ENCODE measurements at regions not wholly inside any gene's neighbourhood (a gene's known extent, or its start where the extent isn't known, plus 50 kb on each side); places are given as distances from the start of the nearest gene placed in this dataset.

GRCh38 chr14:84025106-84026012, 1504.6 kb upstream of the FLRT2 start:
- H3K4me3 ChIP-seq (ENCODE audit: low read depth in 1 of 2, low read length in 2 of 2), result no peak overlapping the region
- H3K9ac ChIP-seq (ENCODE audit: low read depth, low read length), result no peak overlapping the region
- H3K9me3 ChIP-seq (ENCODE audit: insufficient read depth, low read length, severe bottlenecking), result no peaks in the 10 kb centered on the region
- TF ChIP-seq EZH2 (IDR thresholded peaks at IDR 0.05; ENCODE audit: borderline replicate concordance, low read depth, low read length, severe bottlenecking), result no peak
- no peak for TF ChIP-seq CTCF (IDR thresholded peaks at IDR 0.05; ENCODE audit: borderline replicate concordance, extremely low read depth, low read length, poor library complexity, severe bottlenecking)
- no peaks in the 10 kb centered on the region for H3K79me2 ChIP-seq (ENCODE audit: insufficient read depth, low read length)
- no peaks in the 10 kb centered on the region for H3K27me3 ChIP-seq (ENCODE audit: insufficient read depth, low read length, poor library complexity)
- no peaks in the 10 kb centered on the region for H3K36me3 ChIP-seq (ENCODE audit: insufficient read depth, low read length)
- H3K4me1 ChIP-seq (ENCODE audit: insufficient read depth, low read length), result no peaks in the 10 kb centered on the region
- no peak overlapping the region for H3K27ac ChIP-seq (ENCODE audit: low read length)
- DNase-seq, result no peak
- ATAC-seq (ENCODE audit: insufficient read depth, low read depth), result no peak
- no peak overlapping the region for H3K4me2 ChIP-seq (ENCODE audit: insufficient read depth, low read length)
- no peak overlapping the region for H2AFZ ChIP-seq (ENCODE audit: low read depth, low read length)
- no peaks in the 10 kb centered on the region for H4K20me1 ChIP-seq (ENCODE audit: insufficient read depth, low read length)

- DNase-seq (no peak), ATAC-seq (ENCODE audit: insufficient read depth, low read depth) (no peak)
- Histone ChIP-seq H3K9ac (ENCODE audit: low read depth, low read length) (no peak overlapping the region), H4K20me1 (ENCODE audit: insufficient read depth, low read length) (no peaks in the 10 kb centered on the region), H3K27ac (ENCODE audit: low read length) (no peak overlapping the region), H3K4me3 (ENCODE audit: low read depth in 1 of 2, low read length in 2 of 2) (no peak overlapping the region), H3K4me1 (ENCODE audit: insufficient read depth, low read length) (no peaks in the 10 kb centered on the region), H3K4me2 (ENCODE audit: insufficient read depth, low read length) (no peak overlapping the region), H3K79me2 (ENCODE audit: insufficient read depth, low read length) (no peaks in the 10 kb centered on the region), H2AFZ (ENCODE audit: low read depth, low read length) (no peak overlapping the region), H3K9me3 (ENCODE audit: insufficient read depth, low read length, severe bottlenecking) (no peaks in the 10 kb centered on the region), H3K36me3 (ENCODE audit: insufficient read depth, low read length) (no peaks in the 10 kb centered on the region), H3K27me3 (ENCODE audit: insufficient read depth, low read length, poor library complexity) (no peaks in the 10 kb centered on the region)
- TF ChIP-seq EZH2 (IDR thresholded peaks at IDR 0.05; ENCODE audit: borderline replicate concordance, low read depth, low read length, severe bottlenecking) (no peak), CTCF (IDR thresholded peaks at IDR 0.05; ENCODE audit: borderline replicate concordance, extremely low read depth, low read length, poor library complexity, severe bottlenecking) (no peak)
Measured at GRCh38 chr14:84027351-84027750, 1502.6 kb upstream of the FLRT2 start.

- H3K9me3 ChIP-seq (ENCODE audit: insufficient read depth, low read length, severe bottlenecking), result no peaks in the 10 kb centered on the region
- no peak overlapping the region for H2AFZ ChIP-seq (ENCODE audit: low read depth, low read length)
- H3K4me2 ChIP-seq (ENCODE audit: insufficient read depth, low read length), result no peak overlapping the region
- no peak overlapping the region for H3K4me3 ChIP-seq (ENCODE audit: low read depth in 1 of 2, low read length in 2 of 2)
- no peak for DNase-seq
- H3K27ac ChIP-seq (ENCODE audit: low read length), result no peak overlapping the region
- TF ChIP-seq CTCF (IDR thresholded peaks at IDR 0.05; ENCODE audit: borderline replicate concordance, extremely low read depth, low read length, poor library complexity, severe bottlenecking) (no peak), EZH2 (IDR thresholded peaks at IDR 0.05; ENCODE audit: borderline replicate concordance, low read depth, low read length, severe bottlenecking) (no peak)
- H3K79me2 ChIP-seq (ENCODE audit: insufficient read depth, low read length), result no peaks in the 10 kb centered on the region
- no peak overlapping the region for H3K9ac ChIP-seq (ENCODE audit: low read depth, low read length)
- H4K20me1 ChIP-seq (ENCODE audit: insufficient read depth, low read length), result no peaks in the 10 kb centered on the region
- no peaks in the 10 kb centered on the region for H3K27me3 ChIP-seq (ENCODE audit: insufficient read depth, low read length, poor library complexity)
- ATAC-seq (ENCODE audit: insufficient read depth, low read depth), result no peak
- H3K36me3 ChIP-seq (ENCODE audit: insufficient read depth, low read length), result no peaks in the 10 kb centered on the region
- H3K4me1 ChIP-seq (ENCODE audit: insufficient read depth, low read length), result no peaks in the 10 kb centered on the region
Measured at GRCh38 chr14:84028080-84028604, 1501.8 kb upstream of the FLRT2 start.

Data from DND-41 (cell line).